M059J (cell line): ENCODE measurements at regions not wholly inside any gene's neighbourhood (a gene's known extent, or its start where the extent isn't known, plus 50 kb on each side); places are given as distances from the start of the nearest gene placed in this dataset.
"Not testable (repeated sequence)": the region's sequence is repeated elsewhere in the genome, so short reads cannot be mapped to it uniquely, and the experiment has no call there.

Source experiments
- DNase-seq: peaks from one replicate; pipeline ENCODE4 v3.0.0-alpha.2; 2012; ENCODE audit warnings: low read depth

DNA sequence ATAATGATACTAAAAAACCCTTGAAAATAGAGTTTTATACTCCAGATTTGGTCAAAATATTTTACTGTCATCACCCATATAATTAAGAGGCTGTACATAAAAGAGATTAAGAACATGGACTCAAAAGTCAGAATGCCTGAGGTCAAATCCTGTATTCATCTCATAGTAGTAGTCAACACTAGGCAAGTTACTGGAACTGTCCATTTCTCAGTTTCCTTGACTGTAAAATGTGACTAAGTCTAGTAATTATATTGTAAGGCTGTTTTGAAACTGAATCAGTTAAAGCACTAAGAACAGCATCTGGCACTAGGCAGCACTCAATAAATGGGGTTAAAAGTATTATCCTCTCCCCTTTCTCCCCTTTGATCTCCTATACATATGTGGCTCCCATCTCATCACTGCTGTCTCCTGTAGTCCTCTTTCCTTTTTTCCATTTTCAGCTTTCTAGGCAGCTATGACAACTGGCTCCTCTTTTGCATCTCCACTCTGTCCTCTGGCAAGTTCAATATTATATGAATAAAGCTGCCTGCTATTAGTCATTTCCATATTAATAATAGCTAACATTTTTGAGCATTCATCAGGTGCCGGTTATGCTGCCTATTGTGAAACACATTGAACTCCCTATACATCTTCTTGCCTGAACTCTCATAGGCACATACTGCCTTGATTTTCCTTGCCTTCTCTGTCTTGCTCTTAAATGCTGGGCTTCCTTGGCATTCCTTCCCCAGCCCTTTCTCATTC, 185.8 kb upstream of the NREP start:
- DNase-seq = peak; percentile 32

DNA sequence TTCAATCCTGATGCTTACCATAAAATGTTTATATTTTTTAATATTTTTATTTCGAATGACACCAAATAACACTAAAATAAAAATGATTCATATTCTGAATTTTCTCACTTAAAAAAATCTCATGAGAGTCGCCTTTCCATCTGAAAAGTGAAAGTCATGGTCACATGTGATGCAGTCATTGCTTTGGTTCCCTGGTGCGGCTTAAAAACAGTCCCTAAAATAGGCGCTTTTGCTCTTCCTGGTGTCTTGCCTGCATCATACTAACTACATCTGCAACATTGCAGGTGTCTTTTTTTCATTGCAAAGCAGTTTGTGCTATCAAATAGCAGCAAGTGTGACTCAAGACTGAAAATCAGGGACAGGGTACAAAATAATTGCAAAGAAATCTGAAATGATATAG, 185.2 kb upstream of the NREP start:
- DNase-seq = no peak

GRCh38 chr5:111937094-111937493, 180.1 kb upstream of the NREP start:
- no peak for DNase-seq

GRCh38 chr5:111935835-111936234, 178.8 kb upstream of the NREP start:
- peak; percentile 73 for DNase-seq

DNA sequence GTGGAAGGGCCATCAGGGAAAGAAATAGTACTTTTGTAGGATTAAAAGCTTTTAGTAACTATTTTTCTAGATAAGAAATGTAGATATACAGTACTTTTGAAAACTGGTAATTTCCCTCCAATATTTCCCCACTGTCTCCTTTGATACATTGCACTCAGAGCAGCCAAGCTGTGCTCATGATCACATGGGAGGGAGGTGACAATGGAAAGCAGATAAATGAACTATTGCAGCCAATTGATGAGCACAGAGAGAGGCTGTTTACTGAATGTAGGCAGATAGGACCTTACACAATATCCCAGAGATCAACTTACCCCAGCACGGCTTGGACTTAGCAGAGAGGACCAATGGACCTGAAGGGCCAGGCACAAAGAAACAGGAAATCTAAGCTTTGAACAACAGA, 178.0 kb upstream of the NREP start:
- no peak for DNase-seq

DNA sequence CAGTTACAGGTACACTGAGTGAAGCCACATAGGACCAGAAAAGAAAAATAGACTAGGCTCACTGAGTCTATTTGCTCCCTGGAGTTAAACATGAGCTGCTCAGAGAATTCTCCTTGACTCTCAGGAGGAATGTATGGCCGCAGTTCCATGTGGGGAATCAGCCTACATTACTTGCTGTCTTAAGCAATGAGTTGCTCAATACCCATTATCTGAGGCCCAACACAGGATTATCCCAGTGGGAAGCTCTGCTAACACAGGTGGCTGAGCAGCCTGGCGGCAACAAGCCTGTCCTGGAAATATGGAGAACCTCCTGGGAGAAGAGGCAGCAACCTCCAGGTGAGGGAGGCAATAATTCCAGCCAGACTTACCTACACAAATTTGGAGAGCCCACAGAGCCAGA, 177.5 kb upstream of the NREP start:
- no peak for DNase-seq

DNA sequence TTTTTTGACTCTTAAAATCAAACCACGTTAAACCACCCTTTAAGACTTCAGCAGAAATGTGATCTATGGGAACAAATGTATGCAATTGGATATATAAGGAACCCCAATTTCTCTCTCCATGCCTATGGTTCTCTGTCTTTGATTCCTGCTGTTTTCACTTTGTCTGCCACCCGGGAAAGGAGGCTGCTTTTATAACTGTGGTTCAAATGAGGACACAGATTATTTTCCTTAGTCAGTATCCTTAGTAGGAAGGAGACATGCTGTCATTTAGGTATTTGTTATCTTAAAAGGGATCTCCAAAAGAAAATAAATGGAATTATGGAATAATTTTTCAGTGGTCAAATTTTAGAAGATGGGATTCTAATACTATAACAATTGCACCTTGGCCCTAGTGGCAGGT, 176.1 kb upstream of the NREP start:
- peak; percentile 41 for DNase-seq

DNA sequence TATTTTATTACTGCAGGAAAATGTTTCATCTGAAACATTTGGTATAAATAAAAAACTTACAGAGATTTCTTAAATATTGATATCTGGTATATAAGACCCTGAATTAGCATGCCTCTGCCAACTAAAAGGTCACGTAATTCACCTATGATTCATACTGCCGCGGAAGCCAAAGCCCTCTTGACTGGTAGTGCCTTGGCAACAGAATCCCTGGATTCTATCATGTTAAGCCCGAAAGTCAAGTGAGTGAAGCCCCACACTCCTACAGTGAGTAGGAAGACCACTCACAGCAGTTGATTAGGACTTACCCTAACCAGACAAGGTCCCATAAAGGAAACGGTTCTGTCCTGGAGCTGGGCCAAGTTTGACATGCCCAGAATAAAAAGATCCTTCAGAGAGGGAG, 175.6 kb upstream of the NREP start:
- DNase-seq = peak; percentile 78

GRCh38 chr5:111932199-111932598, 175.2 kb upstream of the NREP start:
- DNase-seq = no peak

- DNase-seq = no peak
These were observed 174.7 kb upstream of the NREP start for GRCh38 chr5:111931655-111932054.

- DNase-seq = peak; percentile 92
These were observed 174.0 kb upstream of the NREP start for GRCh38 chr5:111930905-111931461.

DNA sequence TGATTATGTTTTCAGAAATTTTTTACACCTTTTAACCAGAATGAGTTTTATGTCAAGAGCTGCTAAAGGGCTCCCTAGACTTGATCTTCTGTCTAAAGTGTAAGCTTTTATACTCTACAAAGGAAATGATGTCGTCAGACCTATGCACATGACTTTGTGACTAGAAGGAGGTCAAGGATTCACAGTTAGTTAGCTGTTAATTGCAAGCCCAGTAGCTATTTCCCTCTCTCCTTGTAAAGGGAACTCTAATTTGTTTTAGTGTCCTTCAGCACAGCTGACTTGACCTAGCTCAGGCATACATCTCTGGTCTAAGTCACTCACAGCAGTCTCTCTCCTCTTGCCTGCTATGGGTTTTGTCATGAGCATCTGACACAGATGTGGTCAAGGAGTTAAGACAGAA, 173.5 kb upstream of the NREP start:
- peak; percentile 34 for DNase-seq

DNA sequence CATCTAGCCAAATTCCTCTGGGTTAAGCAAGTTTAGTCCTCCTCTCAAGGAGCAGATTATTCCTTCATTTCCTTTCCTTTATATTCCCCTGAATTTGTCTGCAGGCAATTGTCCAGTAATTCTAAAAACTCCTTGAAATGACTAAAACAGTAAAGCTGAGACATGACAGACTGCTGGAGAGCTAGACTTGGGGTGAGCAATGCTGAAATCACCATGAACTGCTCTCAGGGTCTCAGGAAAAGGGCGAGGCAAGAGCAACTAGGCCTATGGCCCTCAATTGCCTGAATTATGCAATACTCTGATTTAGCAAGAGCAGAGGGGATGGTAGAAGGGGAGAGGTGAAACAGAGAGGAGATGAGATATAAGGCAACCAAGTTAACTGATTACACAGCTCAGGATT, 172.9 kb upstream of the NREP start:
- DNase-seq = peak; percentile 86

DNA sequence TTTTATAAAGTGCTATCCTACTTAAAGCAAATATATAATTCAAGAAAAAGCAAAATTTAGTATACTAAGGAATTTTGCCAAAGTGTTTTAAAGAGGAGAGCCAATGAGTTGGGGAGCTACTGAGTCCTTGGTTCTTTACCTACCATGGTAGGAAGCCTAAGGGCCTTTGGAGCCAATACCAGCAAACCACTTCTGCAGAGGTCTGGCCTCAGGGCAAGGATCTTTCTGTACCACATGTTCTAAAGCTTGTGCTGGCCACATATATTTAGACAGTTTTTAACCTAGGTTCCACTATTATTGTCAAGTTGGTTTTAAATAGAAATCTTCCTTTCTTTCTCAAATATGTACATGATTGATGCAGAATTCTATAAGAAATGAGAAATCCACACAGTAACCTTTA, 172.3 kb upstream of the NREP start:
- DNase-seq = peak; percentile 52

- no peak for DNase-seq
These were observed 171.5 kb upstream of the NREP start for GRCh38 chr5:111928511-111928910.

GRCh38 chr5:111927191-111927590, 170.2 kb upstream of the NREP start:
- DNase-seq = peak; percentile 70

DNA sequence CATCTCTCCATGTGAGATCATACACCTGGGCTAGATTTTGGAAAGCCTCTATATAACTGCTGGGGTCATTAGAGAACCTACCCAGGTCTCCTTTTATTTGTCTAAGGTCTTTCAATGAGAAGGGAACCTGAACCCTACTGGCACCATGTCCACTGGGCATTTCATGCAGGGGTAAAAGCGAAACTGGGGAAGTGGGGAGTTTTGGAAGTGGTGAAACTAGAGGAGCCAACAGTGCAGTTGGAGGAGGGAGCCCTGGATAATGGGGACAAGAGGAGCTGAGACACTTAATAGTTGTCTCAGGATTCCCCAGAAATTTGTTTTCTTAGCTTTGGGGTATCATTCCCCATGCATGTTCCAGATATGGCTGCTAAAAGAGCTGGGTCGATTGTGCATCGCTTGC, 169.0 kb upstream of the NREP start:
- DNase-seq = no peak

DNA sequence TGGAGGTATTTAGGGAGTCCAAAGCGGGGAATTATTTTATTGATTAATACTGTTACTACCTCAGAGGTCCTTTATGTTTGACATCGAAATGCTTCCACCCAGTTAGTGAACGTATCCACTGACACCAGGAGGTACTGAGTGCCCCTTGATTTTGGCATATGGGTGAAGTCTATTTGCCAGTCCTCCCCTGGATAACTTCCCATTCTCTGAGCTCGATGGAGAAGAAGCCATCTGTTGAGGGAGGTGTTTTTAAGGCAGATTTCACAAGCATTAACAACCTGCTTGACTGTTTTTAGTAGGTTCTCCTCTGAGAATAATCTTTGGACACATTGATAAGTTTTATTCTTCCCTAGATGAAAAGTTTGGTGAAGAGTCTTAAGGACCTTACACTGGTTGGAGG, 165.3 kb upstream of the NREP start:
- no peak for DNase-seq

DNA sequence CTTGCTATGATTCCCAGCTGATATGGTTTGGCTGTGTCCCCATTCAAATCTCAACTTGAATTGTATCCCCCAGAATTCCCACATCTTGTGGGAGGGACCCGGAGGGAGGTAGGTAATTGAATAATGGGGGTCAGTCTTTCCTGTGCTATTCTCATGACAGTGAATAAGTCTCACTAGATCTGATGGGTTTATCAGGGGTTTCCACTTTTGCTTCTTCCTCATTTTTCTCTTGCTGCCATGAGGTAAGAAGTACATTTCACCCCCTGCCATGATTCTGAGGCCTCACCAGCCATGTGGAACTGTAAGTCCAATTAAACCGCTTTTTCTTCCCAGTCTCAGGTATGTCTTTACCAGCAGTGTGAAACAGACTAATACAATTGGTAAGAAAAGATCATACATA, 164.7 kb upstream of the NREP start:
- not testable (repeated sequence) for DNase-seq

DNA sequence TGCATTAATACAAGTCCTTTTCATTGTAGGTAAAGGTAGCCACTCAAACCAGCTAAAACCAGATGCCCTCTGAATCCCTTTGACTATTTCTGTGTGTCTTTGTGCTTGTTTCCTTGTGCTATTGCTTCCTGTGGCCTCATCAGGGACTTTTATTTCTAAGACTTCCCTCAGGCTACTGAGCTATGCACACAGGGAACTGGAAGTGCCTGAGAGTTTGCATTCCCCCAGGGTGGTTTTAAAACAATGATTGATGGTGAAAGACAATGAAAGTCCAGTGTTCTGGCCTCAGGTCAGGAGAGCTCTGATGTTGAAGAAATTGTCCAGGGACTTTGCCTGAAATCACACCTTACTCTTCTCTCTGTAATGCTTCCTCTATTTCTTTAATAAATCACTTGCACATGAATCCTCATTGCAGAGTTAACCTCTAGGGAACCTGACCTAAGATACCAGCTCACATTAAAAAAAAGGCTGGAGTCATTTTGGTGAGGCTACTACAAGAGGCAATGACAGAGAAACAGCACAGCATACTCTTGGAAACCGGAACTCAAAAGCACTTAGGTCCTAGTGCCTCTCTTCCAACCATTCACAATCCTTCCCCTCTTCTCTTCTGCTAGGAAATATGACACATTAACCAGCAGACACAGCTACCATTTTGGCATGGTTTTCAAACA, 158.1 kb upstream of the NREP start:
- peak; percentile 57 for DNase-seq

- DNase-seq = peak; percentile 32
These were observed 145.4 kb upstream of the NREP start for GRCh38 chr5:111902436-111902835.

DNA sequence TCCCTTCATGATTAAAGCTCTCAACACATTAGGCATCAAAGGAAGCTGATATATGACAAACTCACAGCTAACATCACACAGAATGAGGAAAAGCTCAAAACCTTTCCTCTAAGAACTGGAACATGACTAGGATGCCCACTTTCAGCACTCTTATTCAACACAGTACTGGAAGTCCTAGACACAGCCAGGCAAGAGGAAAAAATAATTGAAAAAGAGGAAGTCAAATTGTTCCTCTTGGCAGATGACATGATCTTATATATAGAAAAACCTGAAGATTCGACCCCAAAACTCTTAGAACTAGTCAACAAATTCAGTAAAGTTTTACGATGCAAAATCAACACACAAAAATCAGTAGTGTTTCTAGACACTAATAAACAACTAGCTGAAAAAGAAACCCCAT, 144.3 kb upstream of the NREP start:
- DNase-seq = no peak

- DNase-seq = no peak
These were observed 136.0 kb upstream of the NREP start for GRCh38 chr5:111892949-111893348.
